ENCODE measurements at regions not wholly inside any gene's neighbourhood (a gene's known extent, or its start where the extent isn't known, plus 50 kb on each side); places are given as distances from the start of the nearest gene placed in this dataset.
"Not testable (repeated sequence)": the region's sequence is repeated elsewhere in the genome, so short reads cannot be mapped to it uniquely, and the experiment has no call there.

- DNase-seq (ENCODE audit: low spot score): not testable (repeated sequence)
- WGBS: 91% methylated on average over 14 of the region's 14 CpGs
Observed at GRCh38 chr10:86588781-86589180, 65.6 kb upstream of the OPN4 start.

GRCh38 chr10:86591436-86591835 is 62.9 kb upstream of the OPN4 start:
- H3K27me3 ChIP-seq (ENCODE audit: control insufficient read depth in 4 of 4, insufficient read depth in 4 of 4, low read length in 3 of 4): no peaks in the 10 kb centered on the region
- no peaks in the 10 kb centered on the region for H3K9me3 ChIP-seq (ENCODE audit: control insufficient read depth in 4 of 4, low read length in 3 of 4)
- peaks cover 0 to 7% (median 0%) of the 10 kb centered on the region in 4 donors for H3K4me1 ChIP-seq (ENCODE audit: control insufficient read depth in 4 of 4, insufficient read depth in 4 of 4, low read length in 3 of 4)
- no peak overlapping the region for H3K4me3 ChIP-seq (ENCODE audit: low read depth in 1 of 3, low read length in 3 of 3)
- no peak for DNase-seq (ENCODE audit: low spot score)
- TF ChIP-seq ZBTB33 (IDR thresholded peaks at IDR 0.05): no peak
- no peak for TF ChIP-seq GABPA (IDR thresholded peaks at IDR 0.05 in 1 of 2, conservative IDR thresholded peaks at IDR 0.05 in 1 of 2)
- TF ChIP-seq FOXA1 (IDR thresholded peaks at IDR 0.05): no peak
- no peak for TF ChIP-seq HNF4G (IDR thresholded peaks at IDR 0.05)
- no peak for TF ChIP-seq CTCF (IDR thresholded peaks at IDR 0.05; ENCODE audit: low read depth, low read length, missing input control)
- TF ChIP-seq FOXA2 (IDR thresholded peaks at IDR 0.05): no peak
- TF ChIP-seq SP1 (IDR thresholded peaks at IDR 0.05): no peak
- TF ChIP-seq NR2F2 (IDR thresholded peaks at IDR 0.05): no peak
- no peak for TF ChIP-seq JUND (IDR thresholded peaks at IDR 0.05)
- TF ChIP-seq HNF4A (conservative IDR thresholded peaks at IDR 0.05): no peak
- TF ChIP-seq RAD21 (IDR thresholded peaks at IDR 0.05): no peak
- TF ChIP-seq EGR1 (IDR thresholded peaks at IDR 0.05; ENCODE audit: low read depth in 2 of 2): no peak
- no peak for TF ChIP-seq TAF1 (conservative IDR thresholded peaks at IDR 0.05)
- no peak for TF ChIP-seq ATF3 (IDR thresholded peaks at IDR 0.05)
- no peak for TF ChIP-seq REST (IDR thresholded peaks at IDR 0.05)
- no peak for TF ChIP-seq YY1 (IDR thresholded peaks at IDR 0.05)
- TF ChIP-seq RXRA (IDR thresholded peaks at IDR 0.05): no peak
- no peak for TF ChIP-seq MAX (IDR thresholded peaks at IDR 0.05)
- H3K9ac ChIP-seq (ENCODE audit: low read depth in 1 of 2, low read length in 2 of 2): no peak overlapping the region
- no peak overlapping the region for H3K27ac ChIP-seq (ENCODE audit: low read depth in 1 of 2, low read length in 2 of 2)
- H3K36me3 ChIP-seq (ENCODE audit: control insufficient read depth in 4 of 4, insufficient read depth in 3 of 4, low read depth in 1 of 4, low read length in 3 of 4): no peaks in the 10 kb centered on the region
- WGBS: 89% methylated on average over 6 of the region's 6 CpGs

More at GRCh38 chr10:86588781-86589180, 65.6 kb upstream of the OPN4 start:
- H3K36me3 ChIP-seq (ENCODE audit: control insufficient read depth in 4 of 4, insufficient read depth in 3 of 4, low read depth in 1 of 4, low read length in 3 of 4); H3K27ac ChIP-seq (ENCODE audit: low read depth in 1 of 2, low read length in 2 of 2); H3K4me3 ChIP-seq (ENCODE audit: low read depth in 1 of 3, low read length in 3 of 3); H3K27me3 ChIP-seq (ENCODE audit: control insufficient read depth in 4 of 4, insufficient read depth in 4 of 4, low read length in 3 of 4); H3K9ac ChIP-seq (ENCODE audit: low read depth in 1 of 2, low read length in 2 of 2); H3K4me1 ChIP-seq (ENCODE audit: control insufficient read depth in 4 of 4, insufficient read depth in 4 of 4, low read length in 3 of 4); H3K9me3 ChIP-seq (ENCODE audit: control insufficient read depth in 4 of 4, low read length in 3 of 4): not testable (repeated sequence)
